ENCODE measurements at regions not wholly inside any gene's neighbourhood (a gene's known extent, or its start where the extent isn't known, plus 50 kb on each side); places are given as distances from the start of the nearest gene placed in this dataset.

GRCh38 chr7:110317541-110318265 lies 773.2 kb upstream of the LRRN3 start:
- H4K20me1 ChIP-seq (ENCODE audit: control insufficient read depth, insufficient read depth): no peaks in the 10 kb centered on the region
- H3K79me2 ChIP-seq (ENCODE audit: control insufficient read depth, insufficient read depth, low read length): no peaks in the 10 kb centered on the region
- no peaks in the 10 kb centered on the region for H3K4me1 ChIP-seq (ENCODE audit: control insufficient read depth, insufficient read depth, low read length)
- CTCF ChIA-PET: no interaction called here
- H3K4me2 ChIP-seq (ENCODE audit: control insufficient read depth, insufficient read depth): no peak overlapping the region
- BruUV-seq (replicated peaks): no TSS peak
- no peak for DNase-seq (ENCODE audit: low read depth, low spot score)
- no peak for FAIRE-seq
- no peak overlapping the region for H2AFZ ChIP-seq (ENCODE audit: control insufficient read depth, low read depth, low read length)
- SMC1A ChIA-PET (ENCODE audit: uncharacterized antibody, unreplicated experiment): interaction anchor here (1.4 kb wide), 1 partner anchor 13 kb away, joined by 3 read pairs; no protein-coding TSS in a partner anchor
- POLR2A ChIA-PET: no interaction called here
- H3K36me3 ChIP-seq (ENCODE audit: control insufficient read depth in 2 of 2, insufficient read depth in 2 of 2, low read length in 1 of 2): no peaks in the 10 kb centered on the region
- WGBS (ENCODE audit: insufficient coverage, insufficient replicate concordance, low lambda C conversion rate, missing lambda C conversion rate): 26% methylated on average over 2 of the region's 2 CpGs
- in situ Hi-C loops (cut with MboI) (no loop called here), intact Hi-C loops (cut with micrococcal nuclease; ENCODE audit: unreplicated experiment) (no loop called here)
- H3K4me3 ChIP-seq: no peak overlapping the region
- no peak overlapping the region for H3K27ac ChIP-seq (ENCODE audit: control insufficient read depth, insufficient read depth)
- H3K9me3 ChIP-seq (replicated peaks; ENCODE audit: control insufficient read depth, insufficient read depth, low read length): no peaks in the 10 kb centered on the region
- H3K9ac ChIP-seq (ENCODE audit: control insufficient read depth, insufficient read depth, low read length): no peak overlapping the region
- ATAC-seq: no peak
- RAD21 ChIA-PET (ENCODE audit: unreplicated experiment): no interaction called here
- no peaks in the 10 kb centered on the region for H3K27me3 ChIP-seq (replicated peaks in 1 of 2; ENCODE audit: control insufficient read depth in 2 of 2, insufficient read depth in 2 of 2, low read length in 1 of 2)
- TF ChIP-seq ZNF384 (IDR thresholded peaks at IDR 0.05; ENCODE audit: borderline replicate concordance, low read depth, low read length): no peak
- TF ChIP-seq SMAD1 (IDR thresholded peaks at IDR 0.05; ENCODE audit: low read depth, partially characterized antibody): no peak
- TF ChIP-seq MYB (IDR thresholded peaks at IDR 0.05; ENCODE audit: borderline replicate concordance, low read depth, low read length): no peak
- TF ChIP-seq, protein P1, sequence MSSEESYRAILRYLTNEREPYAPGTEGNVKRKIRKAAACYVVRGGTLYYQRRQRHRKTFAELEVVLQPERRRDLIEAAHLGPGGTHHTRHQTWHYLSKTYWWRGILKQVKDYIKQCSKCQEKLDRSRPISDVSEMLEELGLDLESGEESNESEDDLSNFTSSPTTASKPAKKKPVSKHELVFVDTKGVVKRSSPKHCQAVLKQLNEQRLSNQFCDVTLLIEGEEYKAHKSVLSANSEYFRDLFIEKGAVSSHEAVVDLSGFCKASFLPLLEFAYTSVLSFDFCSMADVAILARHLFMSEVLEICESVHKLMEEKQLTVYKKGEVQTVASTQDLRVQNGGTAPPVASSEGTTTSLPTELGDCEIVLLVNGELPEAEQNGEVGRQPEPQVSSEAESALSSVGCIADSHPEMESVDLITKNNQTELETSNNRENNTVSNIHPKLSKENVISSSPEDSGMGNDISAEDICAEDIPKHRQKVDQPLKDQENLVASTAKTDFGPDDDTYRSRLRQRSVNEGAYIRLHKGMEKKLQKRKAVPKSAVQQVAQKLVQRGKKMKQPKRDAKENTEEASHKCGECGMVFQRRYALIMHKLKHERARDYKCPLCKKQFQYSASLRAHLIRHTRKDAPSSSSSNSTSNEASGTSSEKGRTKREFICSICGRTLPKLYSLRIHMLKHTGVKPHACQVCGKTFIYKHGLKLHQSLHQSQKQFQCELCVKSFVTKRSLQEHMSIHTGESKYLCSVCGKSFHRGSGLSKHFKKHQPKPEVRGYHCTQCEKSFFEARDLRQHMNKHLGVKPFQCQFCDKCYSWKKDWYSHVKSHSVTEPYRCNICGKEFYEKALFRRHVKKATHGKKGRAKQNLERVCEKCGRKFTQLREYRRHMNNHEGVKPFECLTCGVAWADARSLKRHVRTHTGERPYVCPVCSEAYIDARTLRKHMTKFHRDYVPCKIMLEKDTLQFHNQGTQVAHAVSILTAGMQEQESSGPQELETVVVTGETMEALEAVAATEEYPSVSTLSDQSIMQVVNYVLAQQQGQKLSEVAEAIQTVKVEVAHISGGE (CRISPR knock-in tag; IDR thresholded peaks at IDR 0.05): no peak
- no peak for TF ChIP-seq PML (IDR thresholded peaks at IDR 0.05; ENCODE audit: low read length)
- TF ChIP-seq, protein P2, sequence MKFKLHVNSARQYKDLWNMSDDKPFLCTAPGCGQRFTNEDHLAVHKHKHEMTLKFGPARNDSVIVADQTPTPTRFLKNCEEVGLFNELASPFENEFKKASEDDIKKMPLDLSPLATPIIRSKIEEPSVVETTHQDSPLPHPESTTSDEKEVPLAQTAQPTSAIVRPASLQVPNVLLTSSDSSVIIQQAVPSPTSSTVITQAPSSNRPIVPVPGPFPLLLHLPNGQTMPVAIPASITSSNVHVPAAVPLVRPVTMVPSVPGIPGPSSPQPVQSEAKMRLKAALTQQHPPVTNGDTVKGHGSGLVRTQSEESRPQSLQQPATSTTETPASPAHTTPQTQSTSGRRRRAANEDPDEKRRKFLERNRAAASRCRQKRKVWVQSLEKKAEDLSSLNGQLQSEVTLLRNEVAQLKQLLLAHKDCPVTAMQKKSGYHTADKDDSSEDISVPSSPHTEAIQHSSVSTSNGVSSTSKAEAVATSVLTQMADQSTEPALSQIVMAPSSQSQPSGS (IDR thresholded peaks at IDR 0.05; ENCODE audit: low read length): no peak
- TF ChIP-seq, protein P3, sequence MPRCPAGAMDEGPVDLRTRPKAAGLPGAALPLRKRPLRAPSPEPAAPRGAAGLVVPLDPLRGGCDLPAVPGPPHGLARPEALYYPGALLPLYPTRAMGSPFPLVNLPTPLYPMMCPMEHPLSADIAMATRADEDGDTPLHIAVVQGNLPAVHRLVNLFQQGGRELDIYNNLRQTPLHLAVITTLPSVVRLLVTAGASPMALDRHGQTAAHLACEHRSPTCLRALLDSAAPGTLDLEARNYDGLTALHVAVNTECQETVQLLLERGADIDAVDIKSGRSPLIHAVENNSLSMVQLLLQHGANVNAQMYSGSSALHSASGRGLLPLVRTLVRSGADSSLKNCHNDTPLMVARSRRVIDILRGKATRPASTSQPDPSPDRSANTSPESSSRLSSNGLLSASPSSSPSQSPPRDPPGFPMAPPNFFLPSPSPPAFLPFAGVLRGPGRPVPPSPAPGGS (IDR thresholded peaks at IDR 0.05; ENCODE audit: borderline replicate concordance, insufficient read depth, low read depth, low read length, poor library complexity, severe bottlenecking): no peak
- no peak for TF ChIP-seq NFIC (IDR thresholded peaks at IDR 0.05; ENCODE audit: low read depth, low read length)
- TF ChIP-seq ESRRA (IDR thresholded peaks at IDR 0.05; ENCODE audit: low read length): no peak
- TF ChIP-seq MTA3 (IDR thresholded peaks at IDR 0.05; ENCODE audit: borderline replicate concordance, low read length): no peak
- TF ChIP-seq POU2F2 (IDR thresholded peaks at IDR 0.05; ENCODE audit: borderline replicate concordance, low read depth, low read length): no peak
- TF ChIP-seq POLR2AphosphoS5 (IDR thresholded peaks at IDR 0.05; ENCODE audit: low read length): no peak
- no peak for TF ChIP-seq BMI1 (IDR thresholded peaks at IDR 0.05; ENCODE audit: borderline replicate concordance)
- TF ChIP-seq, protein P4, sequence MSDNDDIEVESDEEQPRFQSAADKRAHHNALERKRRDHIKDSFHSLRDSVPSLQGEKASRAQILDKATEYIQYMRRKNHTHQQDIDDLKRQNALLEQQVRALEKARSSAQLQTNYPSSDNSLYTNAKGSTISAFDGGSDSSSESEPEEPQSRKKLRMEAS (IDR thresholded peaks at IDR 0.05; ENCODE audit: low read depth, low read length): no peak
- TF ChIP-seq MTA2 (IDR thresholded peaks at IDR 0.05; ENCODE audit: low read depth): no peak
- TF ChIP-seq HDGF (IDR thresholded peaks at IDR 0.05): no peak
- TF ChIP-seq CHD4 (IDR thresholded peaks at IDR 0.05): no peak
- TF ChIP-seq HSF1 (IDR thresholded peaks at IDR 0.05; ENCODE audit: low read depth, low read length): no peak
